WERI-Rb-1 (cell line): ENCODE measurements at regions not wholly inside any gene's neighbourhood (a gene's known extent, or its start where the extent isn't known, plus 50 kb on each side); places are given as distances from the start of the nearest gene placed in this dataset.

Experiments
- DNase-seq: peaks from one replicate; pipeline ENCODE4 v3.0.0-alpha.2; 2020
- H3K27ac ChIP-seq: fragments of 250-450 bp; sonication (Bioruptor Pico); 2 replicates; pipeline ENCODE4 v1.5.1; 2020; ENCODE audit warnings: mild to moderate bottlenecking, moderate library complexity
- H3K27me3 ChIP-seq: fragments of 250-450 bp; sonication (Bioruptor Pico); 2 replicates; pipeline ENCODE4 v1.5.1; 2021; ENCODE audit warnings: mild to moderate bottlenecking, low read depth, moderate library complexity; ENCODE audit not compliant: insufficient read depth, severe bottlenecking
- H3K36me3 ChIP-seq: fragments of 250-450 bp; sonication (Bioruptor Pico); 2 replicates; pipeline ENCODE4 v1.5.1; 2020; ENCODE audit warnings: mild to moderate bottlenecking, moderate library complexity
- H3K4me3 ChIP-seq: 2 replicates; pipeline ENCODE4 v1.5.1; 2011; ENCODE audit warnings: low read depth, mild to moderate bottlenecking, control low read depth, low read length
- H3K9me3 ChIP-seq: fragments of 250-450 bp; sonication (Bioruptor Pico); 2 replicates; pipeline ENCODE4 v1.5.1; 2021; ENCODE audit warnings: mild to moderate bottlenecking, moderate library complexity; ENCODE audit not compliant: severe bottlenecking
- TF ChIP-seq, protein P1 (sequence below): IDR thresholded peaks from 2 replicates; pipeline ENCODE4 v1.5.1; 2011; ENCODE audit warnings: low read depth, mild to moderate bottlenecking, control low read depth, inconsistent platforms, low read length

DNA sequence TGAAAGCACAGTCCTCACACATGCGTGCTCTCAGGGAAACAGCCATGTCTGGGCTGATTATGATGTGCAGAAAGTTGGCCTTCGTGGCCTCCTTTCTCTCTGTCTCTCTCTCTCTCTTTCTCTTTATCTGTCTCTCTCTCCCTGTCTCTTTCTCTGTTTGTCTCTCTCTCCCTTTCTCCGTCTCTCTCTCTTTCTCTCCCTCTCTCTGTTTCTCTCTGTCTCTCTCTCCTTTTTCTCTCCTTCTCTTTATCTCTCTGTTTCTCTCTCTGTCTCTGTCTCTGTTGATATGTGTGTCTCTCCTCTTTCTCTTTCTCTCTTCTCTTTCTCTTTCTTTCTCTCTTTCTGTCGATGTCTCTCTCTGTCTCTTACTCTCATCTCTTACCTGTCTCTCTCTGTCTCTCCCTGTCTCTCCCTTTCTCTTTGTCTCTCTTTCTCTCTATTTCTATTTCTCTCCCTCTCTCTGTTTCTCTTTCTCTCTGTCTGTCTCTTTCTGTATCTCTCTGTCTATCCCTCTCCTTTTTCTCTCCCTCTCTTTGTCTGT lies 105.4 kb upstream of the MPP7 start:
- Histone ChIP-seq H3K36me3 (no peaks in the 10 kb centered on the region), H3K4me3 (no peak overlapping the region), H3K27me3 (no peaks in the 10 kb centered on the region), H3K9me3 (no peaks in the 10 kb centered on the region), H3K27ac (no peak overlapping the region)
- TF ChIP-seq, protein P1, sequence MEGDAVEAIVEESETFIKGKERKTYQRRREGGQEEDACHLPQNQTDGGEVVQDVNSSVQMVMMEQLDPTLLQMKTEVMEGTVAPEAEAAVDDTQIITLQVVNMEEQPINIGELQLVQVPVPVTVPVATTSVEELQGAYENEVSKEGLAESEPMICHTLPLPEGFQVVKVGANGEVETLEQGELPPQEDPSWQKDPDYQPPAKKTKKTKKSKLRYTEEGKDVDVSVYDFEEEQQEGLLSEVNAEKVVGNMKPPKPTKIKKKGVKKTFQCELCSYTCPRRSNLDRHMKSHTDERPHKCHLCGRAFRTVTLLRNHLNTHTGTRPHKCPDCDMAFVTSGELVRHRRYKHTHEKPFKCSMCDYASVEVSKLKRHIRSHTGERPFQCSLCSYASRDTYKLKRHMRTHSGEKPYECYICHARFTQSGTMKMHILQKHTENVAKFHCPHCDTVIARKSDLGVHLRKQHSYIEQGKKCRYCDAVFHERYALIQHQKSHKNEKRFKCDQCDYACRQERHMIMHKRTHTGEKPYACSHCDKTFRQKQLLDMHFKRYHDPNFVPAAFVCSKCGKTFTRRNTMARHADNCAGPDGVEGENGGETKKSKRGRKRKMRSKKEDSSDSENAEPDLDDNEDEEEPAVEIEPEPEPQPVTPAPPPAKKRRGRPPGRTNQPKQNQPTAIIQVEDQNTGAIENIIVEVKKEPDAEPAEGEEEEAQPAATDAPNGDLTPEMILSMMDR: no peak
- DNase-seq: no peak

DNA sequence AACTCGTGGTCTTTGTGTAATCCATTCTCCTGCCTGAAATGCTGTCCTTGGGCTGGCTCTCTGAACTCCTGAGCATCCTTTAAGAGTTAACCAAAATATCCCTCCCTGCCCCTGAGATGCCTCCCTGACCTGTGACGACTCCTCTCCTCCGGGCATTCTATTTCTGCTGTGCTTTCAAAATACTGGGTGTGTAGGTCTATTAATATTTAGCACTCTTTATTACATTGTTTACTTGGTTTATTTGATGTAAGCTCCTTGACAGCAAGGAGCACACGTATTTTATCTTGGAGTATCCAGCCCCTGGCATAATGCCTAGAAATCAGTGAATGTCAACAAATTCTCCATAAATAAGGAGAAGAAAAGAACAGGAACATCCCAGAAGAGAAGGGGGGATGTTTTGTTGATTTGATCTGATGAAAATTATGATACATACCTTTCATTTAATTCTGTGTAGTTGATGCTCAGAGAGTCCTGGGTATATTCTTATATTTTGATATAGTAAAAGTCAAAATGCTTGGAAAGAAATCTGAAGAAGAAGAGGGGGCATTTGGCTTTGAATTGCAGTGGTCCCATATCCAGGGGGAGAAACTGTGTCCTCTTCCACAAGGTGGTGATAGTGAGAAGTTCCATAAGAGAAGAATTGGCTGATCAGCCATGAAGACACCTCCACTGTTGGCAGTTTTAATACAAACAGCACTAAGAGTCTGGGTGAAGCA lies 107.7 kb upstream of the MPP7 start:
- Histone ChIP-seq H3K4me3 (no peak overlapping the region), H3K27me3 (no peaks in the 10 kb centered on the region), H3K9me3 (no peaks in the 10 kb centered on the region), H3K36me3 (no peaks in the 10 kb centered on the region), H3K27ac (no peak overlapping the region)
- DNase-seq: no peak
- TF ChIP-seq, protein P1: no peak

DNA sequence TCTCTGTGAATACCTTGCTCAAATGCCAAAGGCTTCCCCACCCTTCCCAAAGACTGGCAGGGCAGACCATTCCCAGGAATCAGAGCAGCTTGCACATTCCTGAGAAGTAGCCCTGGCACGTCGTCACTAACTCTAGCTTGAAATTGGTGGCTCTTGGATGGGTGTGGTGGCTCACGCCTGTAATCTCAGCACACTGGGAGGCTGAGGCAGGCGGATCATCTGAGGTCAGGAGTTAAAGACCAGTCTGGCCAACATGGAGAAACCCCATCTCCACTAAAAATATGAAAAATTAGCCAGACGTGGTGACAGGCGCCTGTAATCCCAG lies 108.2 kb upstream of the MPP7 start:
- no peak for DNase-seq
- TF ChIP-seq, protein P1: no peak
- H3K27ac ChIP-seq: no peak overlapping the region
- no peaks in the 10 kb centered on the region for H3K27me3 ChIP-seq
- no peaks in the 10 kb centered on the region for H3K9me3 ChIP-seq
- no peaks in the 10 kb centered on the region for H3K36me3 ChIP-seq
- H3K4me3 ChIP-seq: no peak overlapping the region

DNA sequence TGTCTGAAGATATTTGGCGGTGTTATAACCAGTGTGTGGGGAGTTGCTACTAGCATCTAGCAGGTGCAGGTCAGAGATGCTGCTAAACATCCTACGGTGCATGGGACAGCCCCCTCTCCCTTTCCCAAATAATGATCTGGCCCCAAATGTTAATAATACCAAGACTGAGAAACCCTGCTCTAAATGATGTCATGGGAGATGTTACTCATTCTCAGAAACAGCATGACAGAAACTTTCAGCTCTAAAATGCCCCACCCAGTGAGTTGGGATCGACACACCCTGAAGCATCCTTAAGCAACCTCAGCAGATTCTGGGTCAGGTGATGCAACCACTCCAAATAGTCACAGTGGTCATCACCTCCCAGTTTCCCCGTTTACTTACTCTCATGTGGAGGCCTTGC lies 108.8 kb upstream of the MPP7 start:
- Histone ChIP-seq H3K36me3 (no peaks in the 10 kb centered on the region), H3K27ac (no peak overlapping the region), H3K27me3 (no peaks in the 10 kb centered on the region), H3K9me3 (no peaks in the 10 kb centered on the region), H3K4me3 (no peak overlapping the region)
- no peak for DNase-seq
- TF ChIP-seq, protein P1: no peak

DNA sequence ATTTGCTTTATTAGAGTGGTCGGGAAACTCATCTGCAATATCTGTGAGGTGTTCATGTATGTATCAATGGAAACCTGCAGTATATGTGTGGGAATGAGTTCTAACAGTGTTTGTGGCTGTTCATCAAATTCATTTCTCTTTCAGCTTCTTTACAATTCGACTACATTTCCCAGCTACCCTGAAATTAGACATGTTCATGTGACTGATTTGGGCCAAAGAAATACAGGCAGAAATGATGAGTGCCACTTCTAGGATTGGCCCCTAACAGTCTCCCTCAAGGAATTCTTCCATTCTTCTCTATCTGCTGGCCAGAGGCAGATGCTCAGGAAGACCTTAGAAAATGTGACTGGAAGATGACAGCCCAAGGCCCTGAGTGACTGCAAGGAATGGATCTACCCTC lies 114.8 kb upstream of the WAC start:
- H3K4me3 ChIP-seq: no peak overlapping the region
- H3K27me3 ChIP-seq: no peaks in the 10 kb centered on the region
- no peak overlapping the region for H3K27ac ChIP-seq
- H3K36me3 ChIP-seq: no peaks in the 10 kb centered on the region
- TF ChIP-seq, protein P1: no peak
- H3K9me3 ChIP-seq: no peaks in the 10 kb centered on the region
- no peak for DNase-seq

DNA sequence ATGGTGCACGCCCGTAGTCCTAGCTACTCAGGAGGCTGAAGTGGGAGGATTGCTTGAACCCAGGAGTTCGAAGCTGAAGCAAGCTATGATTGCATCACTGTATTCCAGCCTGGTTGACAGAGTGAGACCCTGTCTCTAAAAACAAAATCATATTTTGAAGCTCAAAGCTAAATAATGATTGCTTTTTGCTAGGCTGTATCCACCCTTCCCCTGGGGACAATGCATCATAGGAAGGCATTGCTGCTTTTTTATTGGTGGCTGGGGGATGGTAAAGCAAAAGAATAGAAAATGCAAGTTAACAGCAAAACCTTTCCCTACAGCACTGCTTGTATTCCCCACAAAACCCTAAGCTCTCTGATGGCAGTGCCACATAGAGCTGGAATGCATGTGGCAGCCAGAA lies 107.5 kb upstream of the WAC start:
- TF ChIP-seq, protein P1: no peak
- Histone ChIP-seq H3K27ac (no peak overlapping the region), H3K27me3 (no peaks in the 10 kb centered on the region), H3K9me3 (no peaks in the 10 kb centered on the region), H3K36me3 (no peaks in the 10 kb centered on the region), H3K4me3 (no peak overlapping the region)
- DNase-seq: no peak
